ENCODE measurements at regions not wholly inside any gene's neighbourhood (a gene's known extent, or its start where the extent isn't known, plus 50 kb on each side); places are given as distances from the start of the nearest gene placed in this dataset.
"Not testable (repeated sequence)": the region's sequence is repeated elsewhere in the genome, so short reads cannot be mapped to it uniquely, and the experiment has no call there.

- Histone ChIP-seq H3K27me3 (ENCODE audit: control insufficient read depth, insufficient read depth, low read length) (no peaks in the 10 kb centered on the region), H3K4me1 (ENCODE audit: control insufficient read depth, insufficient read depth, low read length) (no peaks in the 10 kb centered on the region), H2BK15ac (ENCODE audit: low read depth, low read length) (no peak overlapping the region), H3K56ac (ENCODE audit: extremely low read depth, insufficient read depth, low read length) (no peak overlapping the region), H2AFZ (replicated peaks; ENCODE audit: low read length, poor library complexity) (no peak overlapping the region), H4K5ac (ENCODE audit: low read depth, low read length) (no peak overlapping the region), H3K79me1 (ENCODE audit: low read depth in 1 of 2, low read length in 2 of 2) (no peaks in the 10 kb centered on the region), H4K8ac (ENCODE audit: low read depth in 2 of 2, low read length in 2 of 2) (no peak overlapping the region), H3K9me3 (ENCODE audit: control insufficient read depth, insufficient read depth, low read length) (no peaks in the 10 kb centered on the region), H2BK120ac (ENCODE audit: low read depth, low read length) (no peak overlapping the region), H3K23ac (ENCODE audit: low read depth, low read length) (no peak overlapping the region), H3K4me2 (ENCODE audit: low read depth, low read length) (no peak overlapping the region), H2BK5ac (ENCODE audit: low read depth, low read length, poor library complexity, severe bottlenecking) (no peak overlapping the region), H2AK9ac (replicated peaks; ENCODE audit: low read depth, low read length, poor library complexity) (no peak overlapping the region), H4K20me1 (ENCODE audit: insufficient read depth, low read length) (no peaks in the 10 kb centered on the region), H4K91ac (ENCODE audit: insufficient read depth, low read depth, low read length) (no peak overlapping the region), H3K14ac (replicated peaks; ENCODE audit: low read depth, low read length) (no peak overlapping the region), H2BK20ac (ENCODE audit: low read depth, low read length) (no peak overlapping the region), H3K4me3 (ENCODE audit: insufficient read depth, low read depth, low read length) (no peak overlapping the region), H3K4ac (ENCODE audit: low read depth, low read length) (no peak overlapping the region), H3K9ac (ENCODE audit: low read depth, low read length) (no peak overlapping the region), H3K36me3 (ENCODE audit: control insufficient read depth, insufficient read depth, low read length) (no peaks in the 10 kb centered on the region), H3K27ac (ENCODE audit: insufficient read depth, low read length) (no peak overlapping the region), H3K9me1 (ENCODE audit: insufficient read depth, low read length) (no peaks in the 10 kb centered on the region), H3K18ac (ENCODE audit: low read depth, low read length) (no peak overlapping the region), H2AK5ac (ENCODE audit: low read depth, low read length) (no peak overlapping the region)
- ATAC-seq (ENCODE audit: low read depth) (no peak), DNase-seq (no peak)
- no TSS peak for BruUV-seq (replicated peaks)
- no CpG with 5 or more reads among the region's 2 CpGs for WGBS, 2 experiments (ENCODE audit: extremely low coverage in 2 of 2, insufficient read length in 1 of 2)
- in situ Hi-C loops (cut with MboI; ENCODE audit: low sequenced_read_pairs): no loop called here
- no peak for TF ChIP-seq ELK1 (IDR thresholded peaks at IDR 0.05; ENCODE audit: borderline replicate concordance, low read depth, low read length)
- no peak for TF ChIP-seq SMC3 (IDR thresholded peaks at IDR 0.05; ENCODE audit: low read depth, low read length)
- no peak for TF ChIP-seq MAFK (IDR thresholded peaks at IDR 0.05; ENCODE audit: low read depth, low read length)
- TF ChIP-seq RFX5 (IDR thresholded peaks at IDR 0.05; ENCODE audit: low read depth, low read length): no peak
- TF ChIP-seq CEBPB (IDR thresholded peaks at IDR 0.05; ENCODE audit: low read depth, low read length): no peak
- no peak for TF ChIP-seq BHLHE40 (IDR thresholded peaks at IDR 0.05; ENCODE audit: low read depth, low read length)
- dilution Hi-C loops (cut with HindIII; ENCODE audit: low sequenced_read_pairs, unreplicated experiment): no loop called here
- intact Hi-C loops (cut with micrococcal nuclease): no loop called here
- CTCF ChIA-PET: no interaction called here
- POLR2A ChIA-PET (ENCODE audit: unreplicated experiment): no interaction called here
Observed at GRCh38 chr5:18662231-18662630, 1028.0 kb downstream of the TAF11L14 start.

DNA sequence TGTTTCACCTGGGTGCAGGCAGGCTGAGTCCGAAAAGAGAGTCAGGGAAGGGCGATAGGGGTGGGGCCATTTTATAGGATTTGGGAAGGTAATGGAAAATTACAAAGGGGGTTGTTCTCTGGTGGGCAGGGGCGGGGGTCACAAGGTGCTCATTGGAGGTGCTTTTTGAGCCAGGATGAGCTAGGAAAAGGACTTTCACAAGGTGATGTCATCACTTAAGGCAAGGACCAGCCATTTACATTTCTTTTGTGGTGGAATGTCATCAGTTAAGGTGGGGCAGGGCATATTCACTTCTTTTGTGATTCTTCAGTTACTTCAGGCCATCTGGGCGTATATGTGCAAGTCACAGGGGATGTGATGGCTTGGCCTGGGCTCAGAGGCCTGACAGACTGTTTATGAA is 1040.0 kb downstream of the TAF11L14 start:
- H3K23ac ChIP-seq (ENCODE audit: low read depth, low read length); H4K5ac ChIP-seq (ENCODE audit: low read depth, low read length); H3K9me3 ChIP-seq (ENCODE audit: control insufficient read depth, insufficient read depth, low read length); H3K36me3 ChIP-seq (ENCODE audit: control insufficient read depth, insufficient read depth, low read length); H3K9ac ChIP-seq (ENCODE audit: low read depth, low read length); CTCF ChIA-PET; H4K91ac ChIP-seq (ENCODE audit: insufficient read depth, low read depth, low read length); H3K27me3 ChIP-seq (ENCODE audit: control insufficient read depth, insufficient read depth, low read length); H2BK15ac ChIP-seq (ENCODE audit: low read depth, low read length); POLR2A ChIA-PET (ENCODE audit: unreplicated experiment); H3K4me1 ChIP-seq (ENCODE audit: control insufficient read depth, insufficient read depth, low read length); H3K14ac ChIP-seq (replicated peaks; ENCODE audit: low read depth, low read length); H2AK9ac ChIP-seq (replicated peaks; ENCODE audit: low read depth, low read length, poor library complexity); H2BK120ac ChIP-seq (ENCODE audit: low read depth, low read length); H3K4ac ChIP-seq (ENCODE audit: low read depth, low read length); H3K27ac ChIP-seq (ENCODE audit: insufficient read depth, low read length); H3K56ac ChIP-seq (ENCODE audit: extremely low read depth, insufficient read depth, low read length); H3K9me1 ChIP-seq (ENCODE audit: insufficient read depth, low read length); H3K4me2 ChIP-seq (ENCODE audit: low read depth, low read length); dilution Hi-C loops (cut with HindIII; ENCODE audit: low sequenced_read_pairs, unreplicated experiment); H2BK20ac ChIP-seq (ENCODE audit: low read depth, low read length); H4K8ac ChIP-seq (ENCODE audit: low read depth in 2 of 2, low read length in 2 of 2); DNase-seq; H4K20me1 ChIP-seq (ENCODE audit: insufficient read depth, low read length); H2BK5ac ChIP-seq (ENCODE audit: low read depth, low read length, poor library complexity, severe bottlenecking); H3K4me3 ChIP-seq (ENCODE audit: insufficient read depth, low read depth, low read length); H3K18ac ChIP-seq (ENCODE audit: low read depth, low read length); H2AK5ac ChIP-seq (ENCODE audit: low read depth, low read length); BruUV-seq (replicated peaks); in situ Hi-C loops (cut with MboI; ENCODE audit: low sequenced_read_pairs); H3K79me1 ChIP-seq (ENCODE audit: low read depth in 1 of 2, low read length in 2 of 2); ATAC-seq (ENCODE audit: low read depth); H2AFZ ChIP-seq (replicated peaks; ENCODE audit: low read length, poor library complexity); intact Hi-C loops (cut with micrococcal nuclease): not testable (repeated sequence)
- no CpG with 5 or more reads among the region's 4 CpGs for WGBS, 2 experiments (ENCODE audit: extremely low coverage in 2 of 2, insufficient read length in 1 of 2)

Data from IMR-90 (cell line).